Esophagus muscularis mucosa (tissue), 4 donors: ENCODE measurements at regions not wholly inside any gene's neighbourhood (a gene's known extent, or its start where the extent isn't known, plus 50 kb on each side); places are given as distances from the start of the nearest gene placed in this dataset.

ENCODE experiments used
- CTCF ChIP-seq, 3 experiments: fragments of 200-600 bp in 2 of 3; fragments of 450-650 bp in 1 of 3; sonication (generic) in 2 of 3; IDR thresholded peaks; one replicate each; pipeline ENCODE4 v1.5.1; 2017 to 2019; ENCODE audit warnings: antibody characterized with exemption in 3 of 3, mild to moderate bottlenecking in 2 of 3, moderate library complexity in 1 of 3
- EP300 ChIP-seq: sonication (generic); formaldehyde crosslinking; IDR thresholded peaks from one replicate; pipeline ENCODE4 v1.6.1; 2017; ENCODE audit warnings: antibody characterized with exemption
- POLR2AphosphoS5 ChIP-seq, 2 donors: sonication (generic); formaldehyde crosslinking; IDR thresholded peaks; one replicate each; pipeline ENCODE4 v1.6.1; 2017; ENCODE audit warnings: antibody characterized with exemption in 2 of 2

- no peak for TF ChIP-seq POLR2AphosphoS5 (IDR thresholded peaks at IDR 0.05)
- TF ChIP-seq CTCF (IDR thresholded peaks at IDR 0.05): no peak
- no peak for TF ChIP-seq EP300
Observed at GRCh38 chr13:80866921-80867320, 526.0 kb upstream of the SPRY2 start.
